ENCODE measurements at regions not wholly inside any gene's neighbourhood (a gene's known extent, or its start where the extent isn't known, plus 50 kb on each side); places are given as distances from the start of the nearest gene placed in this dataset.

DNA sequence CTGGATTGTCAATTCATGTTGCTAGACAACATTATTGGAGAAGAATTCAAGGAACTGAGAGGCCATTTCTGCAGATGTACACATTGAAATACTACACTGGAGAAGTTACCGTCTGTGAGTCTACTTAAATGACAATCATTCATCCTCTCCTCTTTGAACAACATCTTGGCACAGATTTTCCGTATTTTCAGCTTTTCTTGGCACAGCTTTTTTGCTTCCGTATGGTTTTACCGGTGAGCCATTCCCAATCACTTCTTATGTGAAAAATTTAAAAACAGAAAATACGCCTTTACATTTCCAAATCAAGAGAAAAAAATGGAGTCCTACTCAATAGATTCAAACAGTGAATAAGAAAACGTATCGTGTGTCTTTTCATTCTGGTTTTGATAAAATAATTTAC, 1493.7 kb downstream of the AMY1C start:
- no peak overlapping the region for H3K4me3 ChIP-seq (ENCODE audit: low read depth in 2 of 2, low read length in 2 of 2)
- no peak for ATAC-seq
- BruUV-seq (replicated peaks), result no TSS peak
- H3K4me1 ChIP-seq (ENCODE audit: control insufficient read depth, insufficient read depth, low read length), result no peaks in the 10 kb centered on the region
- no peaks in the 10 kb centered on the region for H3K36me3 ChIP-seq (ENCODE audit: control insufficient read depth, insufficient read depth, low read length)
- no peak for DNase-seq (ENCODE audit: low read depth, low spot score)
- H3K27me3 ChIP-seq (ENCODE audit: control insufficient read depth, insufficient read depth, low read length), result no peaks in the 10 kb centered on the region
- intact Hi-C loops (cut with micrococcal nuclease; ENCODE audit: unreplicated experiment) (no loop called here), in situ Hi-C loops (cut with HindIII; ENCODE audit: low pct_unique_long_range_greater_than_20kb, low sequenced_read_pairs) (no loop called here)
- CTCF ChIA-PET, result no interaction called here
- H3K27ac ChIP-seq (ENCODE audit: low read length), result no peak overlapping the region
- POLR2A ChIA-PET, result no interaction called here
- TF ChIP-seq TCF7L2 (IDR thresholded peaks at IDR 0.05; ENCODE audit: low read depth, low read length), result no peak
- TF ChIP-seq SIN3A (IDR thresholded peaks at IDR 0.05; ENCODE audit: borderline replicate concordance, insufficient read depth, low read depth, low read length), result no peak
- TF ChIP-seq POLR2AphosphoS5 (IDR thresholded peaks at IDR 0.05; ENCODE audit: low read depth, low read length), result no peak
- no peak for TF ChIP-seq CTCF (IDR thresholded peaks at IDR 0.05)
- TF ChIP-seq, protein P1, sequence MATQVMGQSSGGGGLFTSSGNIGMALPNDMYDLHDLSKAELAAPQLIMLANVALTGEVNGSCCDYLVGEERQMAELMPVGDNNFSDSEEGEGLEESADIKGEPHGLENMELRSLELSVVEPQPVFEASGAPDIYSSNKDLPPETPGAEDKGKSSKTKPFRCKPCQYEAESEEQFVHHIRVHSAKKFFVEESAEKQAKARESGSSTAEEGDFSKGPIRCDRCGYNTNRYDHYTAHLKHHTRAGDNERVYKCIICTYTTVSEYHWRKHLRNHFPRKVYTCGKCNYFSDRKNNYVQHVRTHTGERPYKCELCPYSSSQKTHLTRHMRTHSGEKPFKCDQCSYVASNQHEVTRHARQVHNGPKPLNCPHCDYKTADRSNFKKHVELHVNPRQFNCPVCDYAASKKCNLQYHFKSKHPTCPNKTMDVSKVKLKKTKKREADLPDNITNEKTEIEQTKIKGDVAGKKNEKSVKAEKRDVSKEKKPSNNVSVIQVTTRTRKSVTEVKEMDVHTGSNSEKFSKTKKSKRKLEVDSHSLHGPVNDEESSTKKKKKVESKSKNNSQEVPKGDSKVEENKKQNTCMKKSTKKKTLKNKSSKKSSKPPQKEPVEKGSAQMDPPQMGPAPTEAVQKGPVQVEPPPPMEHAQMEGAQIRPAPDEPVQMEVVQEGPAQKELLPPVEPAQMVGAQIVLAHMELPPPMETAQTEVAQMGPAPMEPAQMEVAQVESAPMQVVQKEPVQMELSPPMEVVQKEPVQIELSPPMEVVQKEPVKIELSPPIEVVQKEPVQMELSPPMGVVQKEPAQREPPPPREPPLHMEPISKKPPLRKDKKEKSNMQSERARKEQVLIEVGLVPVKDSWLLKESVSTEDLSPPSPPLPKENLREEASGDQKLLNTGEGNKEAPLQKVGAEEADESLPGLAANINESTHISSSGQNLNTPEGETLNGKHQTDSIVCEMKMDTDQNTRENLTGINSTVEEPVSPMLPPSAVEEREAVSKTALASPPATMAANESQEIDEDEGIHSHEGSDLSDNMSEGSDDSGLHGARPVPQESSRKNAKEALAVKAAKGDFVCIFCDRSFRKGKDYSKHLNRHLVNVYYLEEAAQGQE (IDR thresholded peaks at IDR 0.05; ENCODE audit: insufficient read depth in 1 of 2, low read depth in 2 of 2, low read length in 1 of 2), result no peak
- no peaks in the 10 kb centered on the region for H3K9me3 ChIP-seq (ENCODE audit: control insufficient read depth, insufficient read depth, low read depth, low read length)

- no peak for DNase-seq (ENCODE audit: low read depth, low spot score)
- Histone ChIP-seq H3K27ac (ENCODE audit: low read length) (no peak overlapping the region), H3K4me3 (ENCODE audit: low read depth in 2 of 2, low read length in 2 of 2) (no peak overlapping the region), H3K27me3 (ENCODE audit: control insufficient read depth, insufficient read depth, low read length) (no peaks in the 10 kb centered on the region), H3K9me3 (ENCODE audit: control insufficient read depth, insufficient read depth, low read depth, low read length) (no peaks in the 10 kb centered on the region), H3K4me1 (ENCODE audit: control insufficient read depth, insufficient read depth, low read length) (no peaks in the 10 kb centered on the region), H3K36me3 (ENCODE audit: control insufficient read depth, insufficient read depth, low read length) (no peaks in the 10 kb centered on the region)
- TF ChIP-seq CTCF (IDR thresholded peaks at IDR 0.05), result no peak
- TF ChIP-seq, protein P1 (IDR thresholded peaks at IDR 0.05; ENCODE audit: insufficient read depth in 1 of 2, low read depth in 2 of 2, low read length in 1 of 2), result no peak
- no peak for TF ChIP-seq POLR2AphosphoS5 (IDR thresholded peaks at IDR 0.05; ENCODE audit: low read depth, low read length)
- TF ChIP-seq TCF7L2 (IDR thresholded peaks at IDR 0.05; ENCODE audit: low read depth, low read length), result no peak
- no peak for TF ChIP-seq SIN3A (IDR thresholded peaks at IDR 0.05; ENCODE audit: borderline replicate concordance, insufficient read depth, low read depth, low read length)
- CTCF ChIA-PET, result no interaction called here
- ATAC-seq, result no peak
- no TSS peak for BruUV-seq (replicated peaks)
- POLR2A ChIA-PET, result no interaction called here
- in situ Hi-C loops (cut with HindIII; ENCODE audit: low pct_unique_long_range_greater_than_20kb, low sequenced_read_pairs) (no loop called here), intact Hi-C loops (cut with micrococcal nuclease; ENCODE audit: unreplicated experiment) (no loop called here)
Observed at GRCh38 chr1:105243969-105244368, 1494.3 kb downstream of the AMY1C start.

All from Panc1 (cell line).